H1 (cell line): ENCODE measurements at regions not wholly inside any gene's neighbourhood (a gene's known extent, or its start where the extent isn't known, plus 50 kb on each side); places are given as distances from the start of the nearest gene placed in this dataset.

ENCODE experiments used
- CTCF ChIA-PET: fragments of 300-600 bp; sonication (Branson Sonifier 250); formaldehyde crosslinking; loops from one replicate; lab custom pipeline; 2021; ENCODE audit not compliant: partially characterized antibody; lab: Charles Lee
- POLR2A ChIA-PET: fragments of 300-600 bp; sonication (Branson Sonifier 250); formaldehyde crosslinking; loops from one replicate; lab custom pipeline; 2021; ENCODE audit warnings: inconsistent platforms; ENCODE audit not compliant: partially characterized antibody; lab: Charles Lee
- DNase-seq, 2 experiments: peaks; one replicate each; pipeline versions ENCODE4 v3.0.0 to v3.0.0-alpha.2; 2010 to 2022; ENCODE audit warnings: low spot score in 2 of 2, low read depth in 1 of 2, mixed read lengths in 1 of 2
- FAIRE-seq: peaks from 2 replicates; lab custom pipeline; 2011; peaks lifted over from hg19 to GRCh38; lab: Jason Lieb, UNC
- H2AFZ ChIP-seq: 2 replicates; pipeline ENCODE4 v1.8.1; 2012; ENCODE audit warnings: low read length, inconsistent platforms
- H2AK5ac ChIP-seq: 2 replicates; pipeline ENCODE4 v1.6.1; 2013; ENCODE audit warnings: low read depth, low read length
- H2BK120ac ChIP-seq: replicated peaks from 2 replicates; pipeline ENCODE3; 2013; ENCODE audit warnings: low read depth, low read length, inconsistent platforms
- H2BK12ac ChIP-seq: 2 replicates; pipeline ENCODE4 v1.6.1; 2013; ENCODE audit warnings: low read depth, low read length
- H2BK15ac ChIP-seq: 2 replicates; pipeline ENCODE4 v1.6.1; 2013; ENCODE audit warnings: low read length
- H2BK20ac ChIP-seq: 2 replicates; pipeline ENCODE4 v1.6.1; 2013; ENCODE audit warnings: low read length
- H2BK5ac ChIP-seq: 2 replicates; pipeline ENCODE4 v1.6.1; 2013; ENCODE audit warnings: low read depth, low read length
- H3K14ac ChIP-seq: 2 replicates; pipeline ENCODE4 v1.6.1; 2013; ENCODE audit warnings: inconsistent platforms; ENCODE audit not compliant: insufficient read length
- H3K18ac ChIP-seq: 2 replicates; pipeline ENCODE4 v1.6.1; 2013; ENCODE audit warnings: low read length; ENCODE audit errors: extremely low read depth
- H3K23ac ChIP-seq: 2 replicates; pipeline ENCODE4 v1.6.1; 2013; ENCODE audit warnings: inconsistent platforms; ENCODE audit not compliant: insufficient read length
- H3K23me2 ChIP-seq: 2 replicates; pipeline ENCODE4 v1.6.1; 2013; ENCODE audit warnings: low read depth, low read length
- H3K27ac ChIP-seq: 2 replicates; pipeline ENCODE4 v1.6.1; 2011; ENCODE audit warnings: low read depth, low read length, inconsistent platforms
- H3K27me3 ChIP-seq, 4 experiments: replicated peaks in 1 of 4; 1 replicate in 1 of 4; 2 replicates in 3 of 4; pipeline versions ENCODE4 v1.6.1 to v1.8.1; 2011 to 2013; ENCODE audit warnings: low read length in 3 of 4, mild to moderate bottlenecking in 3 of 4, inconsistent platforms in 2 of 4, mixed read lengths in 2 of 4, moderate library complexity in 1 of 4; ENCODE audit not compliant: control insufficient read depth in 3 of 4, insufficient read depth in 3 of 4; ENCODE audit errors: extremely low read depth in 1 of 4
- H3K36me3 ChIP-seq, 4 experiments: 2 replicates each; pipeline versions ENCODE4 v1.6.1 to v1.8.1; 2011 to 2013; ENCODE audit warnings: mild to moderate bottlenecking in 4 of 4, low read length in 3 of 4, moderate library complexity in 2 of 4, control low read depth in 1 of 4, inconsistent platforms in 1 of 4; ENCODE audit not compliant: insufficient read depth in 4 of 4, control insufficient read depth in 2 of 4
- H3K4ac ChIP-seq: replicated peaks from 2 replicates; pipeline ENCODE3; 2013; ENCODE audit warnings: low read length, low read depth, mixed read lengths, inconsistent platforms; ENCODE audit not compliant: insufficient read length
- H3K4me1 ChIP-seq, 4 experiments: replicated peaks in 1 of 4; 1 replicate in 1 of 4; 2 replicates in 3 of 4; pipeline versions ENCODE4 v1.6.1 to v1.8.1; 2011 to 2013; ENCODE audit warnings: low read length in 3 of 4, inconsistent platforms in 2 of 4, mixed read lengths in 1 of 4; ENCODE audit not compliant: insufficient read depth in 4 of 4, control insufficient read depth in 3 of 4
- H3K4me2 ChIP-seq, 2 experiments: 2 replicates each; pipeline versions ENCODE4 v1.6.1 to v1.8.1; 2011 to 2013; ENCODE audit warnings: low read depth in 2 of 2, low read length in 2 of 2, control low read depth in 1 of 2, inconsistent platforms in 1 of 2, mild to moderate bottlenecking in 1 of 2; ENCODE audit not compliant: insufficient read depth in 1 of 2
- H3K4me3 ChIP-seq, 4 experiments: fragments of 200-600, 300-600 bp in 1 of 4; sonication (generic), shearing (Covaris generic), sonication (Bioruptor Twin) in 1 of 4; 2 replicates each; pipeline versions ENCODE4 v1.5.1 to v1.8.1; 2011 to 2016; ENCODE audit warnings: low read length in 4 of 4, low read depth in 3 of 4, control low read depth in 2 of 4, inconsistent platforms in 2 of 4, mild to moderate bottlenecking in 2 of 4, mixed read lengths in 1 of 4, moderate library complexity in 1 of 4; ENCODE audit not compliant: insufficient read depth in 2 of 4; ENCODE audit errors: extremely low read depth in 1 of 4
- H3K56ac ChIP-seq: replicated peaks from 2 replicates; pipeline ENCODE3; 2013; ENCODE audit warnings: low read depth, mild to moderate bottlenecking, mixed read lengths, low read length, inconsistent platforms; ENCODE audit not compliant: insufficient read length
- H3K79me1 ChIP-seq: 2 replicates; pipeline ENCODE4 v1.6.1; 2013; ENCODE audit warnings: low read depth, low read length, control low read depth
- H3K79me2 ChIP-seq, 2 experiments: 2 replicates each; pipeline versions ENCODE4 v1.6.1 to v1.8.1; 2012 to 2013; ENCODE audit warnings: low read length in 2 of 2, mild to moderate bottlenecking in 2 of 2, inconsistent platforms in 1 of 2; ENCODE audit not compliant: insufficient read depth in 2 of 2, control insufficient read depth in 1 of 2
- H3K9ac ChIP-seq, 4 experiments: replicated peaks in 1 of 4; 1 replicate in 1 of 4; 2 replicates in 3 of 4; pipeline versions ENCODE4 v1.6.1 to v1.8.1; 2011 to 2013; ENCODE audit warnings: low read depth in 3 of 4, low read length in 3 of 4, control low read depth in 2 of 4, mild to moderate bottlenecking in 2 of 4, moderate library complexity in 2 of 4, inconsistent platforms in 1 of 4; ENCODE audit errors: extremely low read depth in 1 of 4
- H3K9me3 ChIP-seq, 2 experiments: 2 replicates each; pipeline versions ENCODE4 v1.6.1 to v1.8.1; 2012 to 2013; ENCODE audit warnings: mild to moderate bottlenecking in 2 of 2, moderate library complexity in 2 of 2, control low read depth in 1 of 2, inconsistent platforms in 1 of 2, low read depth in 1 of 2, low read length in 1 of 2, mixed read lengths in 1 of 2; ENCODE audit not compliant: insufficient read depth in 2 of 2
- H4K20me1 ChIP-seq, 2 experiments: replicated peaks in 1 of 2; 2 replicates each; pipeline versions ENCODE3 to v1.8.1; 2011 to 2013; ENCODE audit warnings: inconsistent platforms in 2 of 2, low read length in 2 of 2, mild to moderate bottlenecking in 1 of 2; ENCODE audit not compliant: insufficient read depth in 2 of 2, control insufficient read depth in 1 of 2
- H4K5ac ChIP-seq: 2 replicates; pipeline ENCODE4 v1.6.1; 2013; ENCODE audit warnings: low read length, low read depth, mixed read lengths, inconsistent platforms; ENCODE audit not compliant: insufficient read length
- H4K8ac ChIP-seq: 2 replicates; pipeline ENCODE4 v1.8.0; 2013; ENCODE audit warnings: mild to moderate bottlenecking, moderate library complexity, low read length, inconsistent platforms; ENCODE audit not compliant: insufficient read depth; ENCODE audit errors: extremely low read depth
- H4K91ac ChIP-seq: replicated peaks from 2 replicates; pipeline ENCODE3; 2013; ENCODE audit warnings: low read length, mixed read lengths, inconsistent platforms; ENCODE audit not compliant: insufficient read length
- BACH1 ChIP-seq: IDR thresholded peaks from 2 replicates; pipeline ENCODE4 v1.6.1; 2012; ENCODE audit warnings: low read length, improper control_type of control experiment
- BCL11A ChIP-seq, 2 experiments: IDR thresholded peaks; one replicate each; pipeline ENCODE4 v1.6.1; 2011; ENCODE audit warnings: low read depth in 2 of 2, low read length in 2 of 2, mild to moderate bottlenecking in 2 of 2
- BRCA1 ChIP-seq: IDR thresholded peaks from 2 replicates; pipeline ENCODE4 v1.6.1; 2012; ENCODE audit warnings: low read depth, low read length, improper control_type of control experiment
- CREB1 ChIP-seq: IDR thresholded peaks from 2 replicates; pipeline ENCODE4 v1.6.1; 2012; ENCODE audit warnings: inconsistent platforms
- FOSL1 ChIP-seq: IDR thresholded peaks from 2 replicates; pipeline ENCODE4 v1.6.1; 2011; ENCODE audit warnings: mild to moderate bottlenecking, low read depth, low read length, moderate library complexity; ENCODE audit not compliant: insufficient read depth
- GTF2F1 ChIP-seq: IDR thresholded peaks from 2 replicates; pipeline ENCODE4 v1.6.1; 2012; ENCODE audit warnings: low read depth, low read length, improper control_type of control experiment, borderline replicate concordance
- PHF8 ChIP-seq: fragments of 200-600 bp; sonication (generic); conservative IDR thresholded peaks from 2 replicates; pipeline ENCODE4 v1.7.1; 2012; ENCODE audit warnings: low read depth, mild to moderate bottlenecking, inconsistent platforms, low read length, moderate library complexity
- SIRT6 ChIP-seq: IDR thresholded peaks from one replicate; pipeline ENCODE4 v1.7.1; 2012; ENCODE audit warnings: low read length, inconsistent platforms
- SP2 ChIP-seq: IDR thresholded peaks from 2 replicates; pipeline ENCODE4 v1.6.1; 2012; ENCODE audit warnings: mild to moderate bottlenecking, low read length, inconsistent platforms
- TEAD4 ChIP-seq: IDR thresholded peaks from 2 replicates; pipeline ENCODE4 v1.6.1; 2012; ENCODE audit warnings: low read depth, low read length, inconsistent platforms, mixed read lengths
- WGBS, 2 experiments: shearing (Covaris generic) in 1 of 2; methylation state at CpG; one replicate each; pipeline versions ENCODE4 v1.1.6 to v1.1.7; 2013 to 2015; ENCODE audit warnings: low lambda C conversion rate in 2 of 2, mixed read lengths in 2 of 2, inconsistent platforms in 1 of 2, low coverage in 1 of 2, missing lambda C conversion rate in 1 of 2; ENCODE audit not compliant: insufficient replicate concordance in 2 of 2, insufficient coverage in 1 of 2, insufficient read length in 1 of 2; ENCODE audit errors: extremely low coverage in 1 of 2, missing lambda C conversion rate in 1 of 2; 5-methylcytosine and 5-hydroxymethylcytosine counted together

GRCh38 chr5:143980506-143980905 lies 168.5 kb downstream of the HMHB1 start:
- FAIRE-seq (no peak), DNase-seq (no peak)
- no peak overlapping the region for H2BK20ac ChIP-seq
- H2BK12ac ChIP-seq: no peak overlapping the region
- no peak overlapping the region for H3K4me2 ChIP-seq
- peaks cover 2% of the 10 kb centered on the region; the same call in 1 of the 2 replicates for H3K23me2 ChIP-seq
- CTCF ChIA-PET: interaction anchor here (1.7 to 2.3 kb wide), 2 partner anchors 10 to 162 kb away, joined by 5 to 6 read pairs; no protein-coding TSS in a partner anchor
- H4K5ac ChIP-seq: no peak overlapping the region
- no peaks in the 10 kb centered on the region for H3K27me3 ChIP-seq
- no peaks in the 10 kb centered on the region for H3K4me1 ChIP-seq
- no peak overlapping the region for H2AK5ac ChIP-seq
- no peaks in the 10 kb centered on the region for H3K79me1 ChIP-seq
- 93% methylated on average over 6 of the region's 6 CpGs; no CpG with 5 or more reads in 1 of the 2 experiments for WGBS, 2 experiments
- H3K56ac ChIP-seq: no peak overlapping the region
- H2BK5ac ChIP-seq: no peak overlapping the region
- H3K4ac ChIP-seq: no peak overlapping the region
- H3K36me3 ChIP-seq: no peaks in the 10 kb centered on the region
- no peak overlapping the region for H3K14ac ChIP-seq
- no peak overlapping the region for H2BK120ac ChIP-seq
- H4K20me1 ChIP-seq: no peaks in the 10 kb centered on the region
- TF ChIP-seq GTF2F1 (no peak), BRCA1 (no peak), BACH1 (no peak), TEAD4 (no peak), SIRT6 (no peak), CREB1 (no peak), BCL11A (IDR thresholded peaks at IDR 0.05; ENCODE audit: low read depth in 2 of 2, low read length in 2 of 2) (no peak), PHF8 (no peak), SP2 (no peak), FOSL1 (no peak)
- no peak overlapping the region for H4K91ac ChIP-seq
- no peak overlapping the region for H3K27ac ChIP-seq
- no peak overlapping the region for H3K4me3 ChIP-seq
- H3K79me2 ChIP-seq: no peaks in the 10 kb centered on the region
- H3K9me3 ChIP-seq: no peaks in the 10 kb centered on the region
- H3K23ac ChIP-seq: no peak overlapping the region
- H2BK15ac ChIP-seq: no peak overlapping the region
- POLR2A ChIA-PET: no interaction called here
- no peak overlapping the region for H3K9ac ChIP-seq
- H4K8ac ChIP-seq: no peak overlapping the region
- H3K18ac ChIP-seq: no peak overlapping the region
- no peak overlapping the region for H2AFZ ChIP-seq
